HepG2 (cell line): ENCODE measurements at regions not wholly inside any gene's neighbourhood (a gene's known extent, or its start where the extent isn't known, plus 50 kb on each side); places are given as distances from the start of the nearest gene placed in this dataset.

Source experiments
- CREB1 ChIP-seq, 2 experiments: fragments of 450-650 bp in 1 of 2; IDR thresholded peaks; 2 replicates each; pipeline ENCODE4 v1.6.1; 2016 to 2017; ENCODE audit warnings: control low read depth in 1 of 2, mild to moderate bottlenecking in 1 of 2, missing compliant biosample characterization in 1 of 2, missing genetic modification characterization in 1 of 2
- KLF13 ChIP-seq: sonication (generic); formaldehyde crosslinking; IDR thresholded peaks from 2 replicates; pipeline ENCODE4 v1.4.0; 2020; ENCODE audit warnings: mild to moderate bottlenecking, missing genetic modification reagents
- NFE2L1 ChIP-seq: sonication (generic); formaldehyde crosslinking; IDR thresholded peaks from 2 replicates; pipeline ENCODE4 v1.4.0; 2020; ENCODE audit warnings: missing genetic modification reagents, mild to moderate bottlenecking, borderline replicate concordance
- RAD21 ChIP-seq: fragments of 450-650 bp; formaldehyde crosslinking; IDR thresholded peaks from 2 replicates; pipeline ENCODE4 v1.5.0; 2020; ENCODE audit warnings: mild to moderate bottlenecking
- TCF7L2 ChIP-seq: IDR thresholded peaks from 2 replicates; pipeline ENCODE4 v1.6.1; 2011; ENCODE audit warnings: mild to moderate bottlenecking, low read depth, low read length, moderate library complexity
- ZNF160 ChIP-seq: sonication (generic); formaldehyde crosslinking; IDR thresholded peaks from 2 replicates; pipeline ENCODE4 v1.8.0; 2022; ENCODE audit warnings: mild to moderate bottlenecking, inconsistent platforms, missing genetic modification reagents
- TF ChIP-seq, protein P1 (sequence below): sonication (generic); formaldehyde crosslinking; IDR thresholded peaks from 2 replicates; pipeline ENCODE4 v1.5.0; 2020; ENCODE audit warnings: mild to moderate bottlenecking, missing genetic modification reagents, moderate library complexity

DNA sequence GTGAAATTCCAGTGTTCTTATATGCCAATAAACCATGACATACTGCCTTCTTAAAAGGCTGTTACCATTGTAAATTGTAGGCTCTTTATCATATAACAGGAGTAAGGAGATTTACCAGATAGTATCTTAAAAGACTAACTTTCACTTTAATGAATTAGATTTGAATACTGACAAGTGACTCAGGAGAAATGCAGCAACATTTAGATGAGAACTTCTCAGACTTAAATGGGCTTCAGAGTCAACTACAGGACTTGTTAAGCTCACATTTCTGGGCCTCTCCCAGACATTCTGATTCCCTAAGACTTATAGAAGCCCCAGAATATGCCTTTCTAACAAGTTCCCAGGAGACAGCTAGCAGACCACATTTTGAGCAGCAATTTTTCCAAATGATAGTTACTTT, 466.3 kb downstream of the ARL4A start:
- TF ChIP-seq, protein P1, sequence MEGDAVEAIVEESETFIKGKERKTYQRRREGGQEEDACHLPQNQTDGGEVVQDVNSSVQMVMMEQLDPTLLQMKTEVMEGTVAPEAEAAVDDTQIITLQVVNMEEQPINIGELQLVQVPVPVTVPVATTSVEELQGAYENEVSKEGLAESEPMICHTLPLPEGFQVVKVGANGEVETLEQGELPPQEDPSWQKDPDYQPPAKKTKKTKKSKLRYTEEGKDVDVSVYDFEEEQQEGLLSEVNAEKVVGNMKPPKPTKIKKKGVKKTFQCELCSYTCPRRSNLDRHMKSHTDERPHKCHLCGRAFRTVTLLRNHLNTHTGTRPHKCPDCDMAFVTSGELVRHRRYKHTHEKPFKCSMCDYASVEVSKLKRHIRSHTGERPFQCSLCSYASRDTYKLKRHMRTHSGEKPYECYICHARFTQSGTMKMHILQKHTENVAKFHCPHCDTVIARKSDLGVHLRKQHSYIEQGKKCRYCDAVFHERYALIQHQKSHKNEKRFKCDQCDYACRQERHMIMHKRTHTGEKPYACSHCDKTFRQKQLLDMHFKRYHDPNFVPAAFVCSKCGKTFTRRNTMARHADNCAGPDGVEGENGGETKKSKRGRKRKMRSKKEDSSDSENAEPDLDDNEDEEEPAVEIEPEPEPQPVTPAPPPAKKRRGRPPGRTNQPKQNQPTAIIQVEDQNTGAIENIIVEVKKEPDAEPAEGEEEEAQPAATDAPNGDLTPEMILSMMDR = no peak
- TF ChIP-seq RAD21 (no peak), ZNF160 (CRISPR knock-in tag) (no peak), KLF13 (no peak), TCF7L2 (no peak), CREB1 (IDR thresholded peaks at IDR 0.05) (no peak), CREB1 (CRISPR knock-in tag; IDR thresholded peaks at IDR 0.05) (no peak), NFE2L1 (no peak)
